GM19328 (cell line): ENCODE measurements at regions not wholly inside any gene's neighbourhood (a gene's known extent, or its start where the extent isn't known, plus 50 kb on each side); places are given as distances from the start of the nearest gene placed in this dataset.
"Not testable (repeated sequence)": the region's sequence is repeated elsewhere in the genome, so short reads cannot be mapped to it uniquely, and the experiment has no call there.

Experiments
- ATAC-seq: cut with Tn5 transposase; IDR thresholded peaks from one replicate; pipeline ENCODE4 v1.9.1; 2021; ENCODE audit warnings: mild to moderate bottlenecking, moderate library complexity; ENCODE audit not compliant: unreplicated experiment

DNA sequence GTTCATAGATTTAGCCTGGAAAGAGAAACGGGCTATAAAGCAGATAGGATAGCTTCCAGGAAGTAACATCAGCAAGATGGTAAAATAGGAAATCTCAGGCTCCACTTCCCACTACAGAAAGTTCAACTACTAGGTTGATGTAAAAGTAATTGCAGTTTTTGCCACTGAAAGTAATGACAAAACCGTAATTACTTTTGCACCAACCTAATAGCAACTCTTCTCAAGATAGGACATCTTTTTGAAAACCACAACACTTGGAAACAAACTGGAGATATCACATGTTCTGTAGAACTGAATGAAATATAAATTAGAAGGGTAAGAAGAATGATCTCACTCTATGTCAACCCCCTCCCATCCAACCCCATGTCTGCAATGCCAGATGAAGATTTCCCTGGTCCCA is 1154.3 kb downstream of the BCL11A start:
- no peak for ATAC-seq

DNA sequence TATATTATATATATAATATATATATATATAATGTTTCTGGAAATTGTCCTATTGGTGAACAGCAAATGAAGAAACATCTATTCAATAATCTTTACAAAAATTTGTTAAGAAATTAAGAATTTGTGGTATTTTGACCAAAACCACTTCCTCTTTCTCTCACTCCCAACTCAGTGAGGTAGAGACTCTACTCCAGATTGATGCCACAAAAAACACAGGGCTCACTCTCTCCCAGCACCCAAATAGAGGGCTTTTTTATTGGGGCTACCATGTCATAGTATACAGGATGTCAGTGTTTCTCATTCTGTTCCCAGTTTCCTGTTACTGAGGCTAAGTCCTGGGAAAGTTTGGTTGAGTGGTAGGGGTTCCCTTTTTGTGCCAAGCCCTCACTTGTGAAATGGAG is 1155.4 kb downstream of the BCL11A start:
- ATAC-seq: no peak

DNA sequence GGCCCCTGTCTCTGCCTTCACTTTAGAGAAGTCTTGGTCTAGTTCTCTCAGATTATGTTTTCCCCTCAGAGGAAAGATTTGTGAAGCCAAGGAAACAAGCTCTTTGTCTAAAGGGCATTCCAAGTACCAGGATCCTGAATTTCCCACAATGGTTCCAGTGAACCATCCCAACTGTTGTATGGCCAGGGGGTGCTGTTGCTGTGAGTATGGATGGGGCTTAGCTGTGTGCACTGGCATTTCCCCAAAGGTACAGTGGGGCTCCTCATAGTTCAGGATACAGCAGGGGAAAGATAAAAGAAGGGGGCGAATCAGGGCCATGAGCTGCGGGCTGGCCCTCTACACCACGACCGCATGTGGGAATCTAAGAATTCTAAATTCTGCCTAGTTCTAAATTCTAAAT is 1154.0 kb upstream of the FANCL start:
- no peak for ATAC-seq

DNA sequence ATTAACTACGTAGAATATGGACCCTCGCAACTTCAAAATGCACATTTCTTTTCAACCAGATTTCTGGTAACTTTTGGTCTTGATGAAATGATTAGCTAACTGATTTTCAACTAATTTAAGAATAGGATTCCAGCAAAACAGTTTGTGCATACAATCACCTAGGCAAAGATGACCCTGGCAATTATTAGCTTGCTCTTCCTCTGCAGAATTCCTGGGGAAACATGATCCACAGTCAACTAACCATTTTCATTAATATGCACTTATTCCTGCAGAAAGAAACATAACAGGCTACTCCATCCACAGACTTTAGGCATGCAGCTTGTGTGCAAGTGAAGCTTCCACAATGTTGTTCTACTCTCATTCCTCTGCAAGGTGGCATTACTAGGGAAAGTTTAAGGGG is 1150.8 kb upstream of the FANCL start:
- ATAC-seq: no peak

DNA sequence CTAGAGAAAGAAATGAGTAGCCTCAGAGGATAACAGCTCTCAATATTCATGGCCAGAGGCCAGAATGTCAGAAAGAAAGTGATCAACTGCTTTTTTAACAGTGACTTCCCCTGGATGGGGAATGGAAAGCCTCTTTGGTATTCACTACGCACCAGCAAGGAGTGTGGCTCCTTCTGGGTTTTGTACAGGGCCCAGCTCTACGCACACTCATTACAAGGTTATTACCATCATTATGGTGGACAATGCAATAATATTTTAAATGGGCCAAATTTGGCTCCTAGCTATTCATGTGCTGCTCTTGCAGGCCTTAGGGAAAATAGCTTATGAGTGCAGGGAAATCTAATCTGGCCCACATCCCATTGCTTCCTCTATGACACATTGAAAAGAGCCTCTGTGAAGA is 1149.5 kb upstream of the FANCL start:
- ATAC-seq: no peak

DNA sequence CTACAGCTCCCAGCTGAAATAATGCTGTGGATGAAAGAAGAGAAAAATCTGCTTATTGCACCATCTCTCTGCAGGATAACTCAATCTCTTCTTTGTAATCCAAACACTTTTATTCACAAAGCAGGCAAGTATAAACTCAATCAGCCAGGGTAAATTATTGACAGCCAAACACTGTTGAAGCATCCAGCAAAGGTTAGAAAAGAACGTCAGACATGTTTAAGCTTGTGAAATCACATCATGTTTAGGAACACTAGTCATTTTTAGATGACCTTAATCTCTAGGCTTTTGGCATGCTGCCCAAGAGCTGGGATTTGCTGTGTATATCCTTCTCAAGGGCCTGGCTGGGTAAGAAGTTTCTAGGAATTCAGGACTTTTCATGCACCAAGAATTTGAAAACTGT is 1148.1 kb upstream of the FANCL start:
- no peak for ATAC-seq

DNA sequence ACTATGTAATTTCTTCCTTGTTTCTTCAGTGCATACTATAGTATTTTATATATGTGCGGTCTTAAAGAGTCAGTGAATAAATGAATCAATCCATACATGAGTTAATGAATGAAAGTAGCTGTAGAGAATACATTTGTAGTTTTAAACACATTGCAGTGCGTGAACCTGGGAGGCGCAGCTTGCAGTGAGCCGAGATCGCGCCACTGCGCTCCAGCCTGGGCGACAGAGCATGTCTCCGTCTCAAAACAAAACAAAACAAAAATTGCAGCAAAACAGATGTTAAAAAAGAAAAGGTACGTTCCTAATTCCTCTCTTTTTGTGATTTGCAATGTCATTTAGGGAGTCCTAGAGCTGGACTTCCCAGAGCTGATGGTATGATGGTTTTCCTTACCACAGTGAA is 1144.8 kb upstream of the FANCL start:
- ATAC-seq: no peak

DNA sequence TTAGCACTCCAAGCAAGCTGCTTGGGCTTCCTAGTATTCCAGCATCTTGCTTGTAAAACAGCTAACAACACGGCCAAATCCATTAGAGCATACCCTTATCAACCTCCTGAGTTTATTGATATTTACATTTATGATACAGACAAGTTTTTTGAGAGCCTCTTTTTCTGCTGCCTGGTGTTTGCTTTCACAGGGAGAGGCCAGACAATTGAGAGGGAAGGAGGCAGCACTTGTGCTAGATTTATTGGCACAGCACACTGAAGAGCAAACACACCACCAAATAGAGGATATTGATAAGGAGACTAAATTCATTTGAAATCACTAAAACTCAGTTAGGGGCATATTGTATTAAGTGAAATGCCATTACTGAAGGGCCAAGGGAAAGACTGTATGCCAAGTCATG is 1142.3 kb upstream of the FANCL start:
- no peak for ATAC-seq

DNA sequence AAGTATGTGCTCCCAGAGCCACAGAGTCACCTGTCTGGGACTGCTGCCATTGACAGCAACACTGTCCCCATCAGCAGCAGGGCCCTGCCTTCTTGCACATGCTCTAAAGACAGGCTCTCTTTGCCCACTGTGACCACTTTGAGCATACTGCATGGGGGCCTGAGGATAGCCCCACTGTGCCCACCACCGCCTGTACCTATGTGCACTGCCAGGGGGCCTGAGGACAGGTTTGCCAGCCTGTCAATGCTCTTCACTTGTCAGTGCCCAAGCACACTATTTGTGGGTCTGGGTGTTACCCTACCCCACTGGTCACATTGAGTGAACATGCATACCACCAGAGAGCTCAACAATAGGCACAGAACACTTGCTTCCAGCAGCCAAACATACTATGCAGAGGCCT is 1137.0 kb upstream of the FANCL start:
- ATAC-seq: no peak

DNA sequence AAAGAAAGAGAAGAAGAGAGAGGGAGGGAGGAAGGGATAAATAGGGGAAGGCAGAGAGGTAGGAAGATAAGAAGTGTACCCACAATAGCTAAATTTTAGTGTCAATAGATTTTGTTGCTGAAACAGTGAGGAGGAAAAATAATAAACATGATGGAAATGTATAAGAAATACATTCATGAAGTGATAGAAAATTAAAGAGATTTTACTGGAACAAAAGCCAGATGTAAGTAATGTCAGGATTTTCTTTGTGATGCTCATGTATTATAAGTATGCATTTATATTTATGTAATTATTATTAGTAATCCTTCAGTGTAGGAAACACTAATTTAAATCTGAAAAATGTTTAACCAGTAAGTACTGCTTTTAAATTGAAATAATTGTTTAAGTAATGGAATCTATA is 1125.2 kb upstream of the FANCL start:
- ATAC-seq: no peak

DNA sequence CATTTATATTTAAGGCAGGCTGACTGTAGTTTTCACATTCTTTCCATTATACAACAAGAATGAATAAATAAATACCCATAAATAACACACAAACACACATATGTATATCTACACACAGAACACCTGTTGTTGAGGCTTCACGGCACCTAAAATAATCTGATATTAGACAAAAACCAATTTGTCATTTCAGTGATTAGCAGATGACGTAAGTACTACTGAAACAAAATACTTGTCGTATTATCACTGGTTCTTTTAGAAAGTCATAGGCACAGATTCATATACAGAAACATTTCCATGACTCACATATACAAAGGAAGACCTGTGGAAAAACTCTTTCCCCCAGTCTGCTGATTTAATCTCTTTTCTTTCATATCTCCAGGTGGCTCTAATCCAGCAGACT is 1113.4 kb upstream of the FANCL start:
- ATAC-seq: no peak

DNA sequence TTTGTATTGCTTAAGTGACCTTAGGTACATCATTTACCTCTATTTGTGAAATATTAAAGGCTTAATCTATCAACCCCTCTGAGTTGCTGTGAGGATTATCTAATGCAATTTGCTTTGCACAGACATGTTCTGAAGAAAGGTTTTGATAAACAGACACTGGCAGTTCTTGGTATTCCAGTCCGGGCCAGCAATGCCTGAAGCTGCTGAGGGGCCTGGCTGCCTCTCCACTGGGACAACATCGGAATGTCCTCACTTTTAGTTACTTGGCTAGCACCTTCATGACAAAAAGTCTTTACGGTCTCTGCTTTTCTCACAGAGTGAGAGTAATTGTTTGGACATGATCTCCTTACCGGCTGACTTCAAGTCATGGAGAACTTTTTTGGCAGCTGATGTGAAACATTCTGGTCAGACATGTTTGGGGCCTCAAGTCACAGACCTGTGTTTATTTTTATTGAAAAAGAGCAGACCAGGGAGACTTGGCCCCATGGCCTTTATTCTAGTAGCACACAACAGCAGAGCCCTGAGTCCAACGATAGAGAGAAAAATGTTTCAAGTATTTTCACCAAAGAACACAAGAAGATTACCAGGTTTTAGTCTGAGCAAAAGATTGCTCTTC is 1112.3 kb upstream of the FANCL start:
- no peak for ATAC-seq

DNA sequence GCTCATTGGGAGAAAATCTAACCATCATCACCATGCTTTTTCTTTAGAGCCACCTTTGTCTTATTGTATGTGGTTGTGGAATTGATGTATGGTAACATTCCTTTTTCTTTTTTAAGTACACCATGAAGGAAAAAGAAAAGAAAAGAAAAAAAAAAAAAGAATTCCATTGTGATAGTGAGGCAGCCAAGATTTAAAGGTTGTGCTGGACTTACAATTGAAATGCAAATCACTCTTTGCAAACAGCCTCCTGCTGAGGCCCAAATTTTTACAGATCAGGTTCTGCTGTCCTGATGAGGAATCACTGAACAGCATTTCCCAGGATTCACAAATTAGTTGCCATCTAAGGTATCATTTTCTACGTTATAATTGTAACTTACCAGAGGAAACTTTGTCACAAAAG is 1101.0 kb upstream of the FANCL start:
- ATAC-seq: no peak

DNA sequence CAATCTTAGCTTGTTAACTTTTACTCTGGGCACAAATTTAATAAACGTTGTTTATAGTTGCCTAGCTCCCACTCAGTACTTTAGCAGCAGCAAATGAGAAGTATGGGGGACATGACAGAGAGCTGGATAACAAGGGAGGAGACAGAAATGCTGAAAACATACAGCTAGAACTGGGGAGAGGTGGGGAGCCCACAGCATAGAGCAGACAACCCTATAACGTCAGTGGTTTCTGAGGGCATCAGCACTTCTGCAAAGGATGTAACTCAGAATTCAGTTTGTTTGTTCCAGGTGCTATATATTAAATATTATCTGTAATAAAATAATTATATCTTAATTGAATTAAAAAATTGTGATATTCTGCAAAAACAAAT is 1098.7 kb upstream of the FANCL start:
- ATAC-seq: no peak

DNA sequence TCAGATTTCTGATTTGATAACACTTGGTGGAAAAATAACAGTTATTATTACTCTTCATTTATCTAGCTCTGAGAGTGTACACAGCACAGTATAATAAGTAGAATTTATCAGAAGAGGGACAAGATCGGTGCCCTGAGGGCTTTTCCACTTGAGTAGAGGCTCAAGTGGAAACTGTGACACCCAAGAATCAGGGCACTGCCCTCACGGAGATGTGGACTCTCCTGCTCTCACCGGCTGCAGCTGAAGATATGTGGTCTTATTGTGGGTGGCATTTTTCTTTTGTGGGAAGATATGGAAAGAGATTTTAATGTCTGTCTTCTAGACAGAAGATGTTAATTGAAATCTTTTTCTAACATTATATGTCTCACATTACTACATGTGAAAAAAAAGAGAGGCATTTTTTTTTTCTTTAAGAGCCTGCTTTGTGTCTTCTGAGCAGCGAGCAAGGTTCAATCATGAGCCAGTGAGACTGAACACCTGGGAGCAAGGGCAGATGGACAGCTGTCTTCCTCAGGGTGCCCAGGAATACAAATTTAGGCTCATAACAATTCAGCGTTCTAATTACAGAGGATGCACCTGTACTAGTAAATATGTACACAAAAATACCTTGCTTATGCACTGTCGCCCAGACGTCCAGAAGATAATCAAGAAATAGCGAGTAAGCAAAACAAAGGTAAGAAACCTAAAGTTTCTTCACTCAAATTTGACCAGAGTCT is 1098.2 kb upstream of the FANCL start:
- no peak for ATAC-seq

DNA sequence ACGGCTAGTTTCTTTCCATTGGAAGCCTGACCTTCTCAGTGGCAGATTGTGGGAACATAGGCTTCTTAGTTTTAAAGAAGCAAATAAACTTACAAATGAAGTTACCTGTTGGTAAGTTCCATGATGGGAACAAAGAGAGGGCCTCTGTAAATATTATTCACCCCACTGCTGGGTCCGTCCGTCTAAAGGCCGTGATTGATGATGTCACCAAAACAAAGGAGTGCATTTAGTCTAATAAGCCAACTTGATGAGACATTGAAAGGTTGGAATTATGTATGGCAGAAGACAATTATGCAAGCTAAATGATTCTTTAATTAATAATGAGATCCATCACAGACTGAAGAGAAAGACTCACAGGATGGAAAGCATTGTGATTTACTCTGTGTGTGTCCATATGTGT is 1091.9 kb upstream of the FANCL start:
- no peak for ATAC-seq

DNA sequence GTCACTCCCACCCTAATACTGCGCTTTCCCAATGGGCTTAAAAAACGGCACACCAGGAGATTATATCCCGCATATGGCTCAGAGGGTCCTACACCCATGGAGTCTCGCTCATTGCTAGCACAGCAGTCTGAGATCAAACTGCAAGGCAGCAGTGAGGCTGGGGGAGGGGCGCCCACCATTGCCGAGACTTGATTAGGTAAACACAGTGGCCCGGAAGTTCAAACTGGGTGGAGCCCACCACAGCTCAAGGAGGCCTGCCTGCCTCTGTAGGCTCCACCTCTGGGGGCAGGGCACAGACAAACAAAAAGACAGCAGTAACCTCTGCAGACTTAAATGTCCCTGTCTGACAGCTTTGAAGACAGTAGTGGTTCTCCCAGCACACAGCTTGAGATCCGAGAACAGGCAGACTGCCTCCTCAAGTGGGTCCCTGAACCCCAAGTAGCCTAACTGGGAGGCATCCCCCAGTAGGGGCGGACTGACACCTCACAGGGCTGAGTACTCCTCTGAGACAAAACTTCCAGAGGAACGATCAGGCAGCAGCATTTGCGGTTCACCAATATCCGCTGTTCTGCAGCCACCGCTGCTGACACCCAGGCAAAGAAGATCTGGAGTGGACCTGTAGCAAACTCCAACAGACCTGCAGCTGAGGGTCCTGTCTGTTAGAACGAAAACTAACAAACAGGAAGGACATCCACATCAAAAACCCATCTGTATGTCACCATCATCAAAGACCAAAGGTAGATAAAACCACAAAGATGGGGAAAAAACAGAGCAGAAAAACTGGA is 1085.6 kb upstream of the FANCL start:
- ATAC-seq: not testable (repeated sequence)

DNA sequence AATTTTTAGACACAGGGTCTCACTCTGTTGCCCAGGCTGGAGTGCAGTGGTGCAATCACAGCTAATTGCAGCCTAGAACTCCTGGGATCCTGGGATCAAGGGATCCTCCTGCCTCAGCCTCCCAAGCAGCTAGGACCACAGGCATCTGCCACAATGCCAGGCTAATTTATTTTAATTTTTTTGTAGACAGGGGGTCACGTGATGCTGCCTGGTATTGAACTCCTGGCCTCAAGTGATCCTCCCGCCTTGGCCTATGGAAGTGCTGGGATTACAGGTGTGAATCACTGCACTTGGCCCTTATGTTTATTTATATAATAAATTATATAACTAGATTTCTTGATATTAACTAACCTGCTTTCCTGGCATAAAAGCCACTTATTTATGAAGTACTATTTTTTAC is 1081.7 kb upstream of the FANCL start:
- ATAC-seq: no peak

DNA sequence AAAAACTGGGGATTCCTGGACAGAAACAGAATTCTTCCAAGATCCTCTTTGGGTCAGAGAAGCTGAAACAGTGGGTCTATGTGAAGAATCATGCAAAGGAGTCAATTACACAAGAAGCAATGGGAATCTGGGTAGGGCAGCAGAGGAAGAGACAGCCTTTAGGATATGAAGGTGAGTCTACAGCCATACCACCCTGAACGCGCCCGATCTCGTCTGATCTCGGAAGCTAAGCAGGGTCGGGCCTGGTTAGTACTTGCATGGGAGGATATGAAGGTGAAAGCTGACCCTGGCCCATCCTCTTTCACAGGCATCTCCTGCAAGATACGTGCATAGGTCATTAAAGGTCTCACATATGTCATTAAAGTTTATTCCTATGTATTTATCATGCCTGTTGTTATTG is 1080.9 kb upstream of the FANCL start:
- ATAC-seq: no peak

DNA sequence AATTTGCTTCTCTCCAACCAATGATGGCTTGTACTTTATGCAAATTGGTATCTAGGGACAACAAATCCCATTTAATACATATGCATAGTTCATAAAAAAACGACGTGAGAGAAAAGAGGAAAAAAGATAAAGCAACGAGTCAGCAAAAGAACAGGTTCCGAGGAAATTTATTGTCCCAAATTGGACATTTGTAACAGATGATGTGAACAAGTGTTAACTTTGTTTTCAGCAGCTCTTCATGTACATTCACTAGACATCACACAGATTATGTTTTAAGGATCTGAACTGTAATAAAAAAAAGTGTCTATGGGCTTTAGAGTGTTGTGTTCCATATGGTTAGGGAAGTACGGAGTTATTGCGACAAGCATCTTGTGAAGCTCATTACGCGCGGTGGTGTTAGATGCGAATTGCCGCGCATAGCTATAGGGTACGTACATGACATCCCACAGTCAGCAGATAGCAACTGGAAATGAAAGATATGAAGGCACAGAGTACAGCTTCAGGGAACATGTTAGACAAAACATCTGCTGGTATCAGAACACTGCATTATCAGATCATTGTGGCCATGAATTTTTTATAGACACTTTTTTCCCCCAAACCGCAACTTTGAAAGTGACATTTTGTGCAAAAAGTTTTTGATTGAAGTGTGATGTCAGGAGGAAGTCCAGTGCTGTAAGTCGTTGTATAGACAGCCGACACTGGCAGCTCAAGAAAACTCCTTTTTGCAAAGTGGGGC is 1073.1 kb upstream of the FANCL start:
- no peak for ATAC-seq
